H1 (cell line): ENCODE measurements at regions not wholly inside any gene's neighbourhood (a gene's known extent, or its start where the extent isn't known, plus 50 kb on each side); places are given as distances from the start of the nearest gene placed in this dataset.

ENCODE experiments used
- CHD7 ChIP-seq: fragments of 300-600 bp; sonication (generic); IDR thresholded peaks from 2 replicates; pipeline ENCODE4 v1.7.1; 2012; ENCODE audit warnings: low read length, moderate library complexity, mild to moderate bottlenecking, inconsistent platforms; ENCODE audit not compliant: insufficient replicate concordance
- HDAC6 ChIP-seq: IDR thresholded peaks from one replicate; pipeline ENCODE4 v1.7.1; 2012; ENCODE audit warnings: low read depth, mild to moderate bottlenecking, inconsistent platforms, low read length, moderate library complexity
- RBBP5 ChIP-seq: IDR thresholded peaks from 2 replicates; pipeline ENCODE4 v1.7.1; 2012; ENCODE audit warnings: low read depth, mild to moderate bottlenecking, inconsistent platforms, low read length, moderate library complexity, borderline replicate concordance
- SAP30 ChIP-seq: fragments of 300-600 bp; sonication (generic); IDR thresholded peaks from 2 replicates; pipeline ENCODE4 v1.7.1; 2012; ENCODE audit warnings: low read length, moderate library complexity, mild to moderate bottlenecking, inconsistent platforms; ENCODE audit not compliant: insufficient read depth, insufficient replicate concordance

- TF ChIP-seq CHD7 (no peak), SAP30 (no peak), HDAC6 (no peak), RBBP5 (no peak)
- TF ChIP-seq, all 59 proteins: peak for 2
Measured at GRCh38 chr7:123367484-123368122, 166.8 kb downstream of the IQUB start (continued).
